Activated CD8-positive, alpha-beta memory T cell treated with anti-CD3 and anti-CD28 coated beads, Interleukin-2, amount 50 U/mL, for 1 hour (primary cell): ENCODE measurements at regions not wholly inside any gene's neighbourhood (a gene's known extent, or its start where the extent isn't known, plus 50 kb on each side); places are given as distances from the start of the nearest gene placed in this dataset.
"Not testable (repeated sequence)": the region's sequence is repeated elsewhere in the genome, so short reads cannot be mapped to it uniquely, and the experiment has no call there.

Experiments used
- DNase-seq: peaks from one replicate; pipeline ENCODE4 v3.0.0-alpha.2; 2020; ENCODE audit errors: extremely low read depth

GRCh38 chr16:16448423-16448822 is 69.5 kb downstream of the NPIPA7 start:
- DNase-seq = not testable (repeated sequence)

GRCh38 chr16:16449712-16450237 is 70.8 kb downstream of the NPIPA7 start:
- not testable (repeated sequence) for DNase-seq

GRCh38 chr16:16451721-16452410 is 72.9 kb downstream of the NPIPA7 start:
- DNase-seq = not testable (repeated sequence)

GRCh38 chr16:16458579-16458978 is 79.6 kb downstream of the NPIPA7 start:
- DNase-seq = not testable (repeated sequence)

- DNase-seq = not testable (repeated sequence)
Measured at GRCh38 chr16:16463792-16464191, 84.9 kb downstream of the NPIPA7 start.

GRCh38 chr16:16488919-16489318 is 110.0 kb downstream of the NPIPA7 start:
- DNase-seq = not testable (repeated sequence)

GRCh38 chr16:16489466-16489865 is 110.5 kb downstream of the NPIPA7 start:
- not testable (repeated sequence) for DNase-seq

- not testable (repeated sequence) for DNase-seq
Measured at GRCh38 chr16:16494114-16494513, 115.2 kb downstream of the NPIPA7 start.

GRCh38 chr16:16494998-16495397 is 116.1 kb downstream of the NPIPA7 start:
- DNase-seq = not testable (repeated sequence)

GRCh38 chr16:16499875-16500274 is 120.9 kb downstream of the NPIPA7 start:
- DNase-seq = not testable (repeated sequence)

- DNase-seq = not testable (repeated sequence)
Measured at GRCh38 chr16:16507041-16507440, 128.1 kb downstream of the NPIPA7 start.

GRCh38 chr16:16508344-16508743 is 129.4 kb downstream of the NPIPA7 start:
- not testable (repeated sequence) for DNase-seq

GRCh38 chr16:16519395-16519794 is 140.5 kb downstream of the NPIPA7 start:
- DNase-seq = not testable (repeated sequence)

- not testable (repeated sequence) for DNase-seq
Measured at GRCh38 chr16:16521239-16522002, 142.5 kb downstream of the NPIPA7 start.

GRCh38 chr16:16526998-16527397 is 148.1 kb downstream of the NPIPA7 start:
- DNase-seq = not testable (repeated sequence)

GRCh38 chr16:16530744-16531143 is 151.8 kb downstream of the NPIPA7 start:
- not testable (repeated sequence) for DNase-seq

GRCh38 chr16:16535565-16535964 is 156.6 kb downstream of the NPIPA7 start:
- DNase-seq = not testable (repeated sequence)

- DNase-seq = not testable (repeated sequence)
Measured at GRCh38 chr16:16536151-16536550, 157.2 kb downstream of the NPIPA7 start.

GRCh38 chr16:16549710-16550109 is 170.8 kb downstream of the NPIPA7 start:
- not testable (repeated sequence) for DNase-seq

- DNase-seq = not testable (repeated sequence)
Measured at GRCh38 chr16:16550824-16551223, 171.9 kb downstream of the NPIPA7 start.

- not testable (repeated sequence) for DNase-seq
Measured at GRCh38 chr16:16552819-16553340, 173.9 kb downstream of the NPIPA7 start.

GRCh38 chr16:16559179-16559740 is 180.3 kb downstream of the NPIPA7 start:
- DNase-seq = not testable (repeated sequence)
